ENCODE measurements at regions not wholly inside any gene's neighbourhood (a gene's known extent, or its start where the extent isn't known, plus 50 kb on each side); places are given as distances from the start of the nearest gene placed in this dataset.

DNA sequence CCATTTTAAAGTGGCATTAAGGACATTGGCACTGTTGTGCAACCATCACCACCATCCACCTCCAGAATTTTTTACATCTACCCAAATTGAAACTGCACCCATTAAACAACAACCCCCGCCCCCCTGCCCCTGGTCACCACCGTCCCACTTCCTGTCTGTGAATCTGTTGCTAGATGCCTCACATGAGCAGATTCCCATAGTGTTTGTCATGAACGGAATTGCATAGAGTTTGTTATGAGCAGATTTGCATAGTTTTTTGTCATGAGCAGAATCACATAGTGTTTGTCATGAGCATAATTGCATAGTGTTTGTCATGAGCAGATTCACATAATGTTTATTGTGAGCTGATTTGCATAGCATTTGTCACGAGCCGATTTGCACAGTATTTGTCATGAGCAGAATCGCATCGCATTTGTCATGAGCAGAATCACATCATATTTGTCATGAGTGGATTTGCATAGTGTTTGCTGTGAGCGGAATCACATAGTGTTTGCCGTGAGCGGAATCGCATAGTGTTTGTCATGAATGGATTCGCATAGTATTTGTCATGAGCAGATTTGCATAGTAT is 54.0 kb upstream of the GTF3A start:
- H3K9me3 Mint-ChIP-seq: no peaks in the 10 kb centered on the region
- intact Hi-C loops (cut with micrococcal nuclease): loop anchor here (10.0 kb wide), 1 partner anchor 344 kb away; no protein-coding TSS in a partner anchor
- CTCF ChIA-PET: interaction anchor here (0.6 to 1.5 kb wide), 2 partner anchors 8 to 448 kb away, joined by 3 to 4 read pairs; no protein-coding TSS in a partner anchor

DNA sequence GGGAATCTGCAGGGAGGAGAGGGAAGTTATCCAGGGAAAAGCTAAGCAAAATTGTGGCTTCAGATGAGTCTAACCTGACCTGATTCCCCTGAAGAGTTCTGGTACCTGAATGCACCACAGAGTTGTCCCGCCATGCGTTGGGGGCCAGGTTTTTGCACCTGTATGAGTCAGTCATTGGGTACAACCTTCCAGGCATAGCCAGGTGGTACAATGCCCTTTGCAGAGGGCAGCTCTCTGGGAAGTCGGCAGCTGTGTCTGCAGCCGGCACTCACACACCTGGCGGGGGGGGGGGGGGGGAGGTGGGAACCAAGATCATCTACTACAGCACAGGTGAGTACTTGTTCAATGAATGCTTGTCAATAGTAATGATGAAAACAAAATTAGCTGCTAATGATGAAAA is 52.5 kb upstream of the GTF3A start:
- CTCF ChIA-PET: interaction anchor here (0.6 to 10.4 kb wide), 7 partner anchors 11 to 626 kb away, joined by 3 to 143 read pairs (median 4); no protein-coding TSS in a partner anchor
- peaks cover 21% of the 10 kb centered on the region for H3K27me3 Mint-ChIP-seq (ENCODE audit: low read depth)
- DNase-seq: no peak
- no peaks in the 10 kb centered on the region for H3K36me3 Mint-ChIP-seq (ENCODE audit: low read depth)
- no peak overlapping the region for H3K27ac Mint-ChIP-seq
- no peak overlapping the region for H3K4me3 Mint-ChIP-seq
- peaks cover 2% of the 10 kb centered on the region for H3K4me1 Mint-ChIP-seq (ENCODE audit: low read depth)
- no peaks in the 10 kb centered on the region for H3K9me3 Mint-ChIP-seq
- intact Hi-C loops (cut with micrococcal nuclease): loop anchor here (10.0 kb wide), 1 partner anchor 343 kb away; no protein-coding TSS in a partner anchor

More for the DNA sequence above, 54.0 kb upstream of the GTF3A start:
- Mint-ChIP-seq H3K36me3 (ENCODE audit: low read depth) (no peaks in the 10 kb centered on the region), H3K27me3 (ENCODE audit: low read depth) (peaks cover 21% of the 10 kb centered on the region), H3K27ac (no peak overlapping the region), H3K4me1 (ENCODE audit: low read depth) (peaks cover 2% of the 10 kb centered on the region), H3K4me3 (no peak overlapping the region)
- no peak for DNase-seq

DNA sequence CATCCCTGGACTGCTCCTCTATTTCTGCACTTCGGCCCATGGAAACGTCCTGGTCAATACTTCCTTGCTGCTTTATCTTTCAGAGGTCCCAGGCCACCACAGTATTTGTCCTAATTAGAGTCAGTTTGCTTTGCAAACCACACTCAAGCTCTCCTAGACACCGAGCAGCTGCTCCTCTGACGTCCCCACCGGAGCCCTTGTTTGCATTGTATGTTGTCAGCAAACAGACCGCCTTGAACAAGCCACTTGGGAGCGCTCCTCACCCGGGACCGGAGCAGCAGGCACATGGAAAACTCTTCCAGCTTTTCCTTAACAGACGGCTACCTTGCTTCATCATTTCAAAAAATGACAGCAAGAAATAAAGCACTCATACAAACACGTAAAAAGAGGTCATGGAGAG is 51.5 kb upstream of the GTF3A start:
- no peak for DNase-seq
- Mint-ChIP-seq H3K27ac (no peak overlapping the region), H3K9me3 (no peaks in the 10 kb centered on the region), H3K4me3 (no peak overlapping the region), H3K36me3 (ENCODE audit: low read depth) (no peaks in the 10 kb centered on the region), H3K27me3 (ENCODE audit: low read depth) (peaks cover 18% of the 10 kb centered on the region), H3K4me1 (ENCODE audit: low read depth) (peaks cover 2% of the 10 kb centered on the region)
- CTCF ChIA-PET: interaction anchor here (0.6 to 10.4 kb wide), 6 partner anchors 12 to 455 kb away, joined by 3 to 143 read pairs (median 5); no protein-coding TSS in a partner anchor
- intact Hi-C loops (cut with micrococcal nuclease): loop anchor here (10.0 kb wide), 1 partner anchor 342 kb away; no protein-coding TSS in a partner anchor

DNA sequence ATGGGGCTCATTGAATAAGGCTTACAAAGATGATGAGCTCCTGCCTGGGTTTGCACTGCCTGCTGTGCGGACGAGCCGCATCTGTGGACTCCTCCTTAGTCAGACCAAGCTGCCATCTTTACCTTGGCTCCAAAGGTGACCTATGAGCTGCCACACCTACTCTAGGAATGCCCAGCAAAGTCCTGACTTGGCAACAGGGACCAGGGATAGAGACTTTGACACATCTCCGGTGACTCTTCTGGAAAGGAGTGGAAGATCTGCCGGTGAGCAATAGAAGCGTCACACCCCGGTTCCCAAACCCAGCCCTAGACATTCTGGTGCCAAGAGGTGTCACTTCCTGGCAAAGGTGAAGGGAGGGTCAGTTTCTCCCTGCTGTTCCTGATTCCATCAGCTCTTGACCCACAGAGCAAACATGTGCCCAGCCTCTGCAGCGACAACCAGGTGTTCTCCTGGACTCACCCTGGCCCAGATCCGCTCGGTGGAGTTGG is 50.2 kb upstream of the GTF3A start:
- peaks cover 2% of the 10 kb centered on the region for H3K4me1 Mint-ChIP-seq (ENCODE audit: low read depth)
- intact Hi-C loops (cut with micrococcal nuclease): loop anchor here (1.0 to 10.0 kb wide), 4 partner anchors 52 to 452 kb away; no protein-coding TSS in a partner anchor
- H3K9me3 Mint-ChIP-seq: no peaks in the 10 kb centered on the region
- CTCF ChIA-PET: interaction anchor here (0.5 to 10.4 kb wide), 16 partner anchors 13 to 638 kb away, joined by 3 to 143 read pairs (median 3); no protein-coding TSS in a partner anchor
- H3K36me3 Mint-ChIP-seq (ENCODE audit: low read depth): no peaks in the 10 kb centered on the region
- no peak overlapping the region for H3K27ac Mint-ChIP-seq
- DNase-seq: no peak
- peaks cover 18% of the 10 kb centered on the region for H3K27me3 Mint-ChIP-seq (ENCODE audit: low read depth)
- H3K4me3 Mint-ChIP-seq: no peak overlapping the region

All from activated naive CD4-positive, alpha-beta T cell treated with anti-CD3 and anti-CD28 coated beads for 36 hours (primary cell).